ENCODE measurements at regions not wholly inside any gene's neighbourhood (a gene's known extent, or its start where the extent isn't known, plus 50 kb on each side); places are given as distances from the start of the nearest gene placed in this dataset.
"Not testable (repeated sequence)": the region's sequence is repeated elsewhere in the genome, so short reads cannot be mapped to it uniquely, and the experiment has no call there.

DNA sequence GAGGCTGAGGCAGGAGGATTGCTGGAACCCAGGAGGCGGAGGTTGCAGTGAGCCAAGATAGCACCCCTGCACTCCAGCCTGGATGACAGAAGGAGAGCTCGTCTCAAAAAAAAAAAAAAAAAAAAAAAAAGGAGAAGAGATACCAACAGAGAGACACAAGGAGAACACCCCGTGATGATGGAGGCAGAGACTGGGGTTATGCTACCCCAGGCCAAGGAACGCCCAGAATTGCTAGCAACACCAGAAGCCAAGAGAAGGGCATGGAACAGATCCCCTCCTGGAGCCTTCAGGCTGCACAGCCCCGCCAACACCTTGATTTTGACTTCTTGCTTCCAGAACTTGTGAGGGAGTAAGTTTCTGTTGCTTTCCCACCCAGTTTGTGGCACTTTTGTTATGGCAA, 148.0 kb upstream of the FOXN3 start:
- DNase-seq, result no peak

DNA sequence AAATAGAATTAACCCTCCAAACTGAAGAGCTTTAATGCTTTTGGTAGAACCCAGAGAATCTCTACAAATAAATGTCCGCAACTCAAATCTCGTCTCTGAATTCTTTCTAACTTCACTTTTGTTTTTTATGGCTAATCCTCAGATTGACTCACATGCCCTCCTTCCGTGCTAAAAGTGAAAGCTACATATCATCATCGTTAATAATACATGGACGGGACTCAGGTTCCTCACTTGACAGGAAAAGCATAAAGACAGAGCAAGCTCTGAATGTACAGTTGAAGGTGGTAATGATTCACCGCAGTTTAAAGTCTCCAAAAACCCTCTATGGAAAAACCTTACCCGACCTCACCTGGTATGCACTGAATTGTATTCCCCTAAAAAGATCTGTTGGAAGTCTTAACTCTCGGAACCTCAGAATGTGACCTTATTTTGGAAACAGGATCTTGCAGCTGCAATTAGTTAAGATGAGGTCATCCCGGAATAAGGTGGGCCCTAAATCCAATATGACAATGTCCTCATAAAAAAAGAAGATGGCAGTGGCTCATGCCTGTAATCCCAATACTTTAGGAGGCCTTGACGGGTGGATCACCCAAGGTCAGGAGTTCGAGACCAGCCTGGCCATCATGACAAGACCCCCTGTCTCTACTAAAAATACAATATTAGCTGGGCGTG, 147.4 kb upstream of the FOXN3 start:
- no peak for DNase-seq

DNA sequence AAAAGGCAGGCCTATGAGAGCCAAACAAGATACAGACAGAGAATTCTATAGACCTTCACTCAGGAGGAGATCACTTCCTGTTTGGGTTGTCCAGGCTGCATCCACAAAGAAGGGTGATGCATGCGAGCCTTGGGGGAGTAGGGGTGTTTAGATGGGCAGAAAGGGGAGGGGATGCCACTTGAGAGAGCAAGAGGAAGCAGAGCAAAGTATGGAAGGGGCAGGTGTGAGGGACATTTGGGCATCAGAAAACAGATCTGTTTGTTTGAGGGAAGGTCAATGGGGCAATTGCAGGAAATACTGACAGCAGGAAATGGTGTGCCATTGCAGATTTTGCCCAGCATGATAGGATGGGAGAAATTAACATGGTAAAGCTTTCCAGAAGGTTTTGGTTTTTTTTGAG, 146.4 kb upstream of the FOXN3 start:
- no peak for DNase-seq

DNA sequence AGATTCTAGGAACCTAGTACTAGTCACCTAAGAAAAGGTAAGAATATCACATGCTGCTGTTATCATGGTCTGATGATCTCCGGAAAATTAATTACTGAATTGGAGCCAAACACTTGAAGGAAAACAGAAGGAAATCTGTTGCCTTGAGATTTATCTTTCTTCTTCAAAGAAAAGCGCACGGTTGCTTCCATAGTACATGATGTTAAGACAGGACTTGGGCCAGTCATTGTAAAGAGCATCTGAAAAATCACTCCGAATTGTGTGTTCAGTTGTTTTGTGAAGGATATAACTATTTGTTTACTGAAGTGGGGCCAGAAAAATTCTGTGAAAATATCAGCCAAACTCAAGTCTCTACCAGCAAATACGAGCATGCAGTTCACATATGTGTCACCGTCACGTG, 134.9 kb upstream of the FOXN3 start:
- DNase-seq, result no peak

DNA sequence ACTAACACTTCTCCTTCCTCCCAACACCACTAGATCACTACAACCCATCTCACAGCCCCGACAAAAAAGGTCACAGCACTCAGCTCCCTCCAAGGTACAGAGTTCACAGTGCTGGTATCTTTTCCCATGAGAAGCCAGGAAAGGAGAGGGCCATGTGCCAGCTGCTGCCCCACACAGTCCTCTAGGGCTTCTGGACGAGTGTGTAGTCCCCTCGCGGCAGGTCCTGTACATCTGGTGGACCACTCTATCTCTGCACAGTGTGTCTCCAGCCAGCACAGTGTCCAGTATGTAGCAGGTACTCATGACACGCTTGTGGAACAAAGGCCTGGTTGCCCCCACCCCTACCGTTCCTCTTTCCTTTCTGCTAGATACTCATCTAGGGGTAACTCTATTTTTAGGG, 134.4 kb upstream of the FOXN3 start:
- no peak for DNase-seq

DNA sequence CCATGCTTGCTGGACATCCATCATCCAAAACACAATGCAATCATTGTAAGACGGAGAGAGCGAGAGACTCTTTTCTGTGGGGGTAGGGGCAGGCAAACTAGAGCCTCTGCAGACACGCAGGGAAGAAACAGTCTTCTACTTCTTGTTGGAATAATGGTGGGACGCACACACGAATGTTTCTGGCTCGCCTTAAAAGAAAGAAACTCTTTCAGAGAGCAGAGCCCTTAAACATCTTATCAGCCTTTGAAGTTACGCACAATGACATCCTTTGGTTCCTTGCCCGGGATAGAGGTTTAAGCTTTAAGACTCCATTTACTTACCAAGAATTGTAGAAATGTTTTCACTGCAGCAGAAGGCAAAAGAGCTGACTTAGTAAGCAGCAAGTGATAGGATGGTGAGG, 133.8 kb upstream of the FOXN3 start:
- DNase-seq, result no peak

DNA sequence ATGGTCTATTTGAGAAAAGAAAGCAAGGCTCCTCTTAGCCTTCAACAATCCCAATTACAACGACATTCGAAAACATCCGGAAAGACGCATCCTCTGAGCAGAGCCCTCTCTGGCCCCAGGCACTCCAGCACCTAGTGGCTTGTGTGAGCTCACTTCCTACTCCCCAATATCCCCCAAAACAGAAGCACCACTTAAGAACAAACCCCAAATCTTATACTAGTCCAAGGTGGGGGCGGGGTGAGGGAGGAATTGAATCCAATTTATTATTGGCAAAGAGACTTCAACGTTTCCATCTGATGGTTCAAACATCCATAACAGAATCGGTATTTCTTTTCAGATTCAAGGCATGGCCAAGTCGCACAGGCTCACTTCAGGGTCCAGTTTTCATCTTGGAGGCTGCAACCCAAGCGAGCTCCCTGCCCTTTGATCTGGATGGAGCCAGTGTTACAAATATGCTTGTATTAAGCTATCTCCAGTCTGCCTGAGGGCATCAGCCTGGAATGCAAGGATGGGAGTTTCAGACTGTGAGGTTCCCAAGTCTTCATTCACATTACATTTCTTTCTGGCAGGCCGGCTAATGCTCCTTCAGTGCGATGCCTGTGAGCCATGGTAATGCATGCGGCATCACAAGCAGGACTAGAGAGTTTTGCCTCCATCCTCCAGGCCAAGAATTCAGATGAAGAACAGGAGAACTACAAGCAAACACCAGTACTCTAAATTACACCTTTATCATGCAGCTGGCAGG, 132.5 kb upstream of the FOXN3 start:
- no peak for DNase-seq

DNA sequence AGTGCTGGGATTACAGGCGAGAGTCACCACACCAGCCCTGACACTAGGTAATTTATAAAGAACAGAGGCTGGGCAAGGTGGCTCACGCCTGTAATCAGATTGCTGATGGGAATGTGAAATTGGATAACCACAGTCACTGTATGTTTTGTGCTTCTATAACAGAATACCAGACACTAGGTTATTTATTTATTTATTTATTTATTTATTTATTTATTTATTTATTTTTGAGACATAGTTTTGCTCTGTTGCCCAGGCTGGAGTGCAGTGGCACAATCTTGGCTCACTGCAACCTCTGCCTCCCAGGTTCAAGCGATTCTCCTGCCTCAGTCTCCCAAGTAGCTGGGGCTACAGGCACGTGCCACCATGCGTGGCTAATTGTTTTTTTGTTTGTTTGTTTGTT, 130.0 kb upstream of the FOXN3 start:
- not testable (repeated sequence) for DNase-seq

DNA sequence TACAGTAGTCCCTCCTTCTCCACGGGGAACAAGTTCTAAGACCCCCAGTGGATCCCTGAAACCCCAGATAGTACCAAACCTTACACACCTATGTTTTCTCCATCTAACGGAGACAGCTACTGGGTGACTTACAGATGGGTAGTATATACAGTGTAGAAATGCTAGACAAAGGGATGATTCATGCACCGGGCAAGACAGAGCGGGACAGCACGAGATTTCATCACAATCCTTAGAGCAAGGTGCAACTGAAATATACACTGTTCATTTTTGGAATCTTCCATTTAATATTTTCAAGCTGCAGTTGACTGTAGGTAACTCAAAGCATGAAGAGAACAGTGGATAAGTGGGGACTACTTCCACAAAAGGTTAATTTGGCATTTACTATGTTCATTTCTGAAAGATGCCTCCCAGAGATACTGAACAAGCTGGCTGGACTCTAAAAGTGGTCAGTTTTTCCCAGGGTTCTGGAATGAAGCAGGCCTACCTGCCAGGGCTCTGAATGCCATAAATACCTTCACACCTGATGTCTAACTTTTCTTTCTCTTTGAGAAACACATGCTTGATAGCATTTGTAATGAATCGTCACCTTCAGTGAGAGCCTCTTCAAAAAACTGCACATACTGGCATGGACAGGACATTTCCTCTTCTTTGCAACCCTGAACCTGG, 127.7 kb upstream of the FOXN3 start:
- no peak for DNase-seq

DNA sequence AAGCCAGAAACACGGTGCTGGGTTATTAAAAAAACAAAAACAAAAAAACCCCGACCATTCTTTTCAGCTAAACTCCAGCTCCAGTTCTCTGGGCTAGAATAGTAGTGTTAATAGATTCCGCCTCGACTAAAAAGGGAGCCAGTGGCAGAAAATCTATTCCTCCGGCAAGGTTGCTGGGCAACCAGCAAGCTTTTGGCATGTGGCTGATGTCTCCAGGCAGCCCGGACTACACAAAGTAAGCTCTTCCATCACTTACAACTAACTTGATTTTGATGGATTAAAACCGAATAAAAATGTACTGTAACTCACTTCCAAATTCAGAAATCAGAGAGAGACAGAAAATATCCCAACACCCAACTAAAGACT, 126.4 kb upstream of the FOXN3 start:
- no peak for DNase-seq

DNA sequence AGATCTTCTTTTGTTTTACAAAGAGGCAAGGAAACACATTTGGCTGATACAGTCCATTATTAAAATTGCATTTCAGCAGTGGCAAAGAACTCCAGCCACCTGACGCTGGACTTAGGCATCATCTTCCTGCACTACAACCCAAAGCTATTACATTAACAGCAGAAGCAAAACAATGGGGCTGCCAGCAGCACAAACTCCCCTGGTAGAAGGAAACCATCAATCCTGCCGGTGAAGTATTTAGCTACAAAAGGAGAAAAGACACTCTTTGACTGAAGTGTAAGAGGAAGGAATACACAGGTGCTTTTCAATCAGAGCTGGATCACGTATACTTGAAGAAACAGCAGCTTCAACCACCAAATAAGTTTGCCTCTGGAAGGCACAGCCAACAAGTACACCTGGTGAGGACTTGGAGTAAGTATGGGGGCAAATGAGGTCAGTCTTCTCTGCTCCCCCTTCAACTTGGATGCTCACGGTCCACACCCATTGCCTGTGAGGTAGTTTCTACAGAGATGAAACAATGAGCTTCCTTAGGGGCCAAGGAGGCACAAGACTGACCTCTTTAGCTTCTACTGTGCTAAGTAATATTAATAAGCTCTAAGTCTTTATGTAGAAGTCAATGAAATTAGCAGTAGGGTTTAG, 125.9 kb upstream of the FOXN3 start:
- no peak for DNase-seq

DNA sequence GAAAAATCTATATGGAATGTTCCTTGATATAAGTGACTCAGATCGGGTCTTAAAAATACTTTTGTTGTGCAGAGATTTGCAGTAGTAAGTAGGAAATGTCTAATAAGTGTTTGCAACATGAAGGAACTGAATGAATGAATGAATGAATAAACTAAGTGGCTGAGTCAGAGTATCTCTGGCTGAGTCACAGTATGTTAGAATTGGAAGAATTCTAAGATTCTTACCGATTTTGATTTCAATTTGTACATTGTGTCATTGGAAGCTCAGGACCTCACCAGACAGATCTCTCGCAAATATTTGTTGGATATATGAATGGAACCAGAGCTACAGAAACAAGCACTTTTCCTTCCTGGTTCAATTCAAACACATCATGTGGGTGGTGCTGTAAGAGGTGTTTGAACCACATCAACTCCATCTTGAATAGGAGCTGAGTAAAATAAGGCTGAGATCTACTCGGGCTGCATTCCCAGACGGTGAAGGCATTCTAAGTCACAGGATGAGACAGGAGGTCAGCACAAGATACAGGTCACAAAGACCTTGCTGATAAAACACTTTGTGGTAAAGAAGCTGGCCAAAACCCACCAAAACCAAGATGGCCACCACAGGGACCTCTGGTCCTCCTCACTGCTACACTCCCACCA, 123.9 kb upstream of the FOXN3 start:
- no peak for DNase-seq

DNA sequence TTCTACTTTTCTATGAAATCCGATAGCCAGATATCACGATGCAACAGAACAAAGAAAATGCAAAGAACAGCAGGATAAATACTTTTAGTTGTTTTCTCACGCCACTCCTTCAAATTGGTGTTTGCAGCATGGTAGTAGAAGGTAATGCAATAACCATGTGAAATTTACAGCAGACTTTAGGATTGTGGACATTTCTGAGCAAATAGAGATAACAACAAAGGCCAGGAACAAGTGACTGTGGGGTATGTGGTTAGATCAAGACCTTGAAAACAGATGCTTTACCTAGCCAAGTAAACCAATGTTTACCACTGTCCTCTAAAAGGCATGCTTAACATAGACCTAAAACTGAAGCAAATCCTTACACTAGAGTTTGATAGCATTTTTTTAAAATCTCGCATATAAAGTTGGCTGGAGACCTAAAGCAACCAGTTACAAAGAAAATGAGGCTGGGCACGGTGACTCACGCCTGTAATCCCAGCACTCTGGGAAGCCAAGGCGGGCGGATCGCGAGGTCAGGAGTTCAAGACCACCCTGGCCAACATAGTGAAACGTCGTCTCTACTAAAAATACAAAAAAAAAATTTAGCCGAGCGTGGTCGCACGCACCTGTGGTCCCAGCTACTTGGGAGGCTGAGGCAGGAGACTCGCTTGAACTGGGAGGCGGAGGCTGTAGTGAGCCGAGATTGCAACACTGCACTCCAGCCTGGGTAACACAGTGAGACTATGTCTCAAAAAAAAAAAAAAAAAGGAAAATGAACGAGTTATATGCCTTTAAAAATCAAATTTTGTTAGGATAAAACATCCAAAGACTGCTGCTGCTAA, 123.2 kb upstream of the FOXN3 start:
- no peak for DNase-seq

DNA sequence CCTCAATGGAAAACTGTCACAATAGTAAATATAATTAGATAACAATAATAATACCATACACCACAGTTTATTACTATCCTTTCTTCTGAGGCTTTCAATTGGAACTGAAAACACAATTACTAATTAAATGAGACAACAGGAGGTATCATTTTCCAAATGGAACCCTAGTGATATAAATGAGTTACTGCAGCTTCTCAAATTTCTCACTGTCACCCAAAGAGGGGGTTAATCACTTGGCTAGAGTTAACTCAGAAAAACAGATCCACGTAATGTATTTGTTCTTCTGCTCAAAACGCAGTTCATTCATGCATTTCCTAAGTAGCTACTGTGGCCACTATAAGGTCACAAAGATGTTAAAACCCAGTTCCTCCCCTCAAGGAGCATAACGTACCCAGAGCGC, 120.9 kb upstream of the FOXN3 start:
- no peak for DNase-seq

DNA sequence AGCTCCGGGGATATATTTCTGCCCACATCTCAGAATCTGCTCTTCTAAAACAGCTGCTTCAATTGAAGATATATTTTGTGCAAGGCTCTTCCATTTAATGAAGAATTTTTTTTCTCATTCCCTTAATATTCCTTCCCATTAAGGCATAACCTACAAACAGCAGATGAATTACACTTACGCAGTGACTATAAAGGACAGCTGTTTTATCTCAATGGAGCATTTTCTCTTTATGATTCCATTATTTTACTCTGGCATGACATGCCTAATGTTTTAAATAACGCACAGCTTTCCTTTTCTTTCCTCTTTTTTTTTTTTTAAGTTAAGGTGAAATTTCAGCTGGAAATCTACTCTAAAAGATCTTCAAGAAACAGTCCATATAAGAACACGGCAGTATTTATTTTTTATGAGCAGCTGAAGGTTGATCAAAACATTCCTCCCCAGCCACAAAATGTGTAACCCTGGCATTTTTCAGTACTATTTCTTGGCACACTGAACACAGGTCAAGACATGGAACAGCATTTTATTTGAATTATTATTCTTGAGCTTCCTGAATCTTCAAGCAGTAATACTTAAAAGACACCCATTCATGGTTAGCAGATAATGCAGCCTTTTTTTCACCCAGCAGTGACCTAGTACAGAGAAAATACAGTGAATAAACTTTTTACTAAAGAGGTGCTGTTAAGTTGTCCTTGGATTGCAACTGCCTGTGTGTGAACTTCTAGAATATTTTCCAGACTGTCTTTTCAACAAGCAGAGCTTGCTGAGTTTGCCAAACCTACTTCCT, 118.1 kb upstream of the FOXN3 start:
- DNase-seq, result no peak

DNA sequence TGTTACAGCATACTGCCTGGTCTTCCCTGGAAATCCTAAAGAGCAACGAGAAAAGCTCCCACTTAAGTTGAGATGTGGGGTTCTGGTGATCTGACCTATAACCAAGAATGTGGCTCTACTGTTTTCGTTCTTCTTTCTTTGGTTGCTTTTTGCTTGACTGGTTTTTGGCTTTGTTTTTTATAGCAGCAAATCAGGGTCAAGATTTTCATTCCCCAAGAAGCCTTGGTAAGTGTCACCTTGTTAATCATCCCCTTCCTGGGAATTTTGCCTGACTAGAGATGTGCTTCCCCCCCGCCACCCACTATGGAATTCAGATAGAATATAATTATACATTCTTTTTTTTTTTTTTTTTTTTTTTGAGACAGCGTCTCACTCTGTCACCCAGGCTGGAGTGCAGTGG, 116.7 kb upstream of the FOXN3 start:
- DNase-seq, result no peak

DNA sequence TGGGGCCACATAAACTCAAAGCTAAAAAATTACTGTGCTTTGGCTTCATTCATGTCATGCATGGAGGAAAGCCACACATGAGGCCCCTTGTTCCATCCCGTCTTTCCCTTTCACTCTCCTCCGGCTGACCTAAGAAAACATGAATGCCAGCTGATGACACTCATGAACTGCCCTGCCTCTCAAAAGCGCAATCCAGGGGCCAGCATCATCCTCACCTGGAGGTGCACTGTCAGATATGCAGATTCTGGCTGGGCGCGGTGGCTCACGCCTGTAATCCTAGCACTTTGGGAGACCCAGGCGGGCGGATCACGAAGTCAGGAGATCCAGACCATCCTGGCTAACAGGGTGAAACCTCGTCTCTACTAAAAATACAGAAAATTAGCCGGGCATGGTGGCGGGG, 116.1 kb upstream of the FOXN3 start:
- no peak for DNase-seq

DNA sequence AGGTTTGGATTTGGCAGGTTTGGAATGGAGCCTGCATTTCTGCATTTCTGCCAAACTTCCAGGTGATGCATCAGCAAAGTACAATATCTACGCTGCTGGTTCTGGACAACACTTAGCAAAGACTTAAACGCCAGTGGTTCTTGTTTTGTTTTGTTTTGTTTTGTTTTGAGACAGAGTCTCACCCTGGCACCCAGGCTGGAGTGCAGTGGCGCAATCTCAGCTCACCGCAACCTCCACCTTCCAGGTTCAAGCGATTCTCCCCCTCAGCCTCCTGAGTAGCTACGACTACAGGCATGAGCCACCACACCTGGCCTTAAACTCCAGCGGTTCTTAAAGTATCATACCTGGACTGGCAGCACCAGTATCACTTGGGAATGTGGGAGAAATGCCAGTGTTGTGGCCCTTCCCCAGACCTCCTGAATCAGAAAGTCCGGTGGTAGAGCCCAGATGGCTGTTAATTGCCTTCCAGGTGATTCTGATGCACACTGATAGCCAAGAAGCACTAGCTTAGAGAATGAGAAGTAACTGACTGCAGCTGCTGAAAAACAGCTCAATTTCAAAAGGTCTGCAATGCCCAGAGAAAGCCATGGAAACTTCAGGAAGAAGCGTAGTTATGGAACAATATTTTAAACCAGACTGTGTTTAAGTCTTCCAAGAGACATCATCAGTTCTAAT, 114.8 kb upstream of the FOXN3 start:
- no peak for DNase-seq

DNA sequence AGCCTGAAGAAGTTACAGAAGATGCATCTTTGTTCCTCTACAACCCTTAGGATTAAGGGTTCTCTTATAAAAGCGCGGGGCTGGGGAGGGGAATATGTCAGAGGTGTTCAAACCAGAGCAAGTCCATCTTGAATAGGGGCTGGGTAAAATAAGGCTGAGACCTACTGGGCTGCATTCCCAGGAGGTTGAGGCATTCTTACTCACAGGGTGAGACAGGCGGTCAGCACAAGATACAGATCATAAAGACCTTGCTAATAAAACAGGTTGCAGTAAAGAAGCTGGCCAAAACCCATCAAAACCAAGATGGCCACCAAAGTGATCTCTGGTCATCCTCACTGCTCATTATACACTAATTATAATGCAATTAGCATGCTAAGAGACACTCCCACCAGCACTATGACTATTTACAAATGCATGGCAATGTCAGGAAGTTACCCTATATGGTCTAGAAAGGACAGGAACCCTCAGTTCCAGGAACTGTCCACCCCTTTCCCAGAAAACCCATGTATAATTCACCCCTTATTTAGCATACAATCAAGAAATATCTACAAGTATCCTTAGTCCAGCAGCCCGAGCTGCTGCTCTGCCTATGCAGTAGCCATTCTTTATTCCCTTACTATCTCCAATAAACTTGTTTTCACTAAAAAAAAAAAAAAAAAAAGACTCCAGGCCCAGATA, 108.1 kb upstream of the FOXN3 start:
- DNase-seq, result no peak

DNA sequence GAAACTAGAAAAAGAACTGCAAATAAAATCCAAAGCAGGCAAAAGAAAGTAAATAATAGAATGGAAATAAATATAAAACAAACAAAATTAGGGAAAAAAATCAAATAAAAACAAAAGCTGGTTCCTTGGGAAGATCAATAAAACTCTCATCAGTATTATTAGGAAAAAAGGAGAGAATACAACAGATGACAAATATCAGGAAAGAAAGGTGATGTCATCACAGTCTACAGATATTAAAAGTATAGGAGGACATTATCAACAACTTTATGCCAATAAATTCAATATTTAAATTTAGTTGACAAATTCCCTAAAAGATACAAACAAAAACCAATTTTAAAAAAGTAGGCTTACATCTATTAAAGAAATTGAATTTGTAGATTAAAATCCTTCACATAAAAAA, 107.4 kb upstream of the FOXN3 start:
- no peak for DNase-seq

DNA sequence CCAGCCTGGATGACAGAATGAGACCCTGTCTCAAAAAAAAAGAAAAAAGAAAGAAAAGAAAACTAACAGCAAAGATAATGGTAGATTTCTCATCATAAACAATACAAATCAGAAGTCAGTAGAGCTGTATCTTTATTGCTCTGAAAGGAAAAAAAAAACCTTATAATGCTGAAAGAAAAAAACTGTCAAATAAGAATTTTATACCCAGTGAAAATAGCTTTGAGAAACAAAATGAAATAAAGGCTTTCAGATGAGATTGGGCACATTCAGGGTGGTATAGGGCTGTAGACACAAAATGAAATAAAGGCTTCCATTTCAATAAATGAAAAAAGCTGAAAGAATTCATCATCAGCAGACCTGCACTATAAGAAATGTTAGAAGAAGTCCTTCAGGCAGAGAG, 105.0 kb upstream of the FOXN3 start:
- no peak for DNase-seq

Measured in NCI-H446 treated with DMSO at 0.1 percent for 48 hours (cell line).